H9 (cell line): ENCODE measurements at regions not wholly inside any gene's neighbourhood (a gene's known extent, or its start where the extent isn't known, plus 50 kb on each side); places are given as distances from the start of the nearest gene placed in this dataset.

Experiments used
- DNase-seq: peaks from one replicate; pipeline ENCODE4 v3.0.0-alpha.2; 2017
- H2AFZ ChIP-seq: one replicate; pipeline ENCODE4 v1.6.1; 2013; ENCODE audit warnings: mild to moderate bottlenecking, low read length, control low read depth, moderate library complexity
- H2AK5ac ChIP-seq: 2 replicates; pipeline ENCODE4 v1.6.1; 2013; ENCODE audit warnings: low read length, control low read depth, mixed read lengths; ENCODE audit not compliant: insufficient read length
- H2BK120ac ChIP-seq: one replicate; pipeline ENCODE4 v1.6.1; 2013; ENCODE audit warnings: low read depth, mild to moderate bottlenecking, low read length, control low read depth, inconsistent platforms; ENCODE audit not compliant: poor library complexity, severe bottlenecking
- H2BK12ac ChIP-seq: 2 replicates; pipeline ENCODE4 v1.6.1; 2013; ENCODE audit warnings: low read length, control low read depth, mixed read lengths, low read depth; ENCODE audit not compliant: insufficient read length
- H2BK15ac ChIP-seq: 2 replicates; pipeline ENCODE4 v1.6.1; 2013; ENCODE audit warnings: low read depth, low read length, control low read depth
- H2BK20ac ChIP-seq: one replicate; pipeline ENCODE4 v1.6.1; 2013; ENCODE audit warnings: low read depth, mild to moderate bottlenecking, low read length, control low read depth, inconsistent platforms; ENCODE audit not compliant: poor library complexity, severe bottlenecking
- H2BK5ac ChIP-seq: 2 replicates; pipeline ENCODE4 v1.6.1; 2013; ENCODE audit warnings: low read length, control low read depth, mixed read lengths; ENCODE audit not compliant: insufficient read length
- H3K14ac ChIP-seq: 2 replicates; pipeline ENCODE4 v1.6.1; 2013; ENCODE audit warnings: low read length, control low read depth; ENCODE audit not compliant: insufficient read depth
- H3K18ac ChIP-seq: 2 replicates; pipeline ENCODE4 v1.6.1; 2013; ENCODE audit warnings: low read depth, mild to moderate bottlenecking, mixed read lengths, low read length, control low read depth; ENCODE audit not compliant: insufficient read length
- H3K23ac ChIP-seq: 2 replicates; pipeline ENCODE4 v1.6.1; 2013; ENCODE audit warnings: low read length, control low read depth, mixed read lengths, low read depth; ENCODE audit not compliant: insufficient read length
- H3K23me2 ChIP-seq: 2 replicates; pipeline ENCODE4 v1.6.1; 2013; ENCODE audit warnings: low read depth, mild to moderate bottlenecking, mixed read lengths, low read length, control low read depth; ENCODE audit not compliant: insufficient read length, poor library complexity, severe bottlenecking
- H3K27ac ChIP-seq: 2 replicates; pipeline ENCODE4 v1.5.1; 2013; ENCODE audit warnings: low read length, control low read depth, mixed read lengths, low read depth; ENCODE audit not compliant: insufficient read length
- H3K27me3 ChIP-seq: 2 replicates; pipeline ENCODE4 v1.6.1; 2013; ENCODE audit warnings: low read length, control low read depth, inconsistent platforms; ENCODE audit not compliant: insufficient read depth
- H3K4ac ChIP-seq: 2 replicates; pipeline ENCODE4 v1.6.1; 2013; ENCODE audit warnings: low read depth, mild to moderate bottlenecking, control low read depth, inconsistent platforms, low read length, moderate library complexity
- H3K4me1 ChIP-seq: 2 replicates; pipeline ENCODE4 v1.6.1; 2013; ENCODE audit warnings: low read length, control low read depth, inconsistent platforms; ENCODE audit not compliant: insufficient read depth
- H3K4me2 ChIP-seq: 2 replicates; pipeline ENCODE4 v1.6.1; 2013; ENCODE audit warnings: low read length, control low read depth, mixed read lengths; ENCODE audit not compliant: insufficient read length, insufficient read depth
- H3K56ac ChIP-seq: 2 replicates; pipeline ENCODE4 v1.6.1; 2013; ENCODE audit warnings: low read depth, mild to moderate bottlenecking, mixed read lengths, low read length, control low read depth; ENCODE audit not compliant: insufficient read length
- H3K79me1 ChIP-seq: 2 replicates; pipeline ENCODE4 v1.6.1; 2013; ENCODE audit warnings: low read depth, mild to moderate bottlenecking, moderate library complexity, low read length, control low read depth, inconsistent platforms; ENCODE audit not compliant: insufficient read depth, poor library complexity, severe bottlenecking
- H3K79me2 ChIP-seq: 2 replicates; pipeline ENCODE4 v1.6.1; 2013; ENCODE audit warnings: low read length, control low read depth, inconsistent platforms; ENCODE audit not compliant: insufficient read depth
- H3K9ac ChIP-seq: 2 replicates; pipeline ENCODE4 v1.6.1; 2013; ENCODE audit warnings: low read length, control low read depth, mixed read lengths; ENCODE audit not compliant: insufficient read length; ENCODE audit errors: extremely low read depth
- H3K9me3 ChIP-seq: one replicate; pipeline ENCODE4 v1.6.1; 2013; ENCODE audit warnings: low read depth, low read length, inconsistent platforms; ENCODE audit not compliant: control insufficient read depth
- H3T11ph ChIP-seq: one replicate; pipeline ENCODE4 v1.6.1; 2013; ENCODE audit warnings: mild to moderate bottlenecking, low read length, control low read depth, inconsistent platforms
- H4K20me1 ChIP-seq: one replicate; pipeline ENCODE4 v1.6.1; 2013; ENCODE audit not compliant: control insufficient read depth, insufficient read length, insufficient read depth
- H4K5ac ChIP-seq: 2 replicates; pipeline ENCODE4 v1.6.1; 2013; ENCODE audit warnings: low read depth, mild to moderate bottlenecking, mixed read lengths, low read length, control low read depth; ENCODE audit not compliant: insufficient read length
- H4K8ac ChIP-seq: replicated peaks from 2 replicates; pipeline ENCODE4 v1.6.1; 2013; ENCODE audit warnings: low read length, control low read depth, mixed read lengths, low read depth; ENCODE audit not compliant: insufficient read length
- H4K91ac ChIP-seq: 2 replicates; pipeline ENCODE4 v1.6.1; 2013; ENCODE audit warnings: low read depth, mild to moderate bottlenecking, moderate library complexity, mixed read lengths, low read length, control low read depth; ENCODE audit not compliant: insufficient read length
- H3K27ac Mint-ChIP-seq, 3 experiments: 2 replicates in 2 of 3; 3 replicates in 1 of 3; pipeline ENCODE4 v1.8.0; 2020 to 2021; ENCODE audit warnings: mixed read lengths in 3 of 3, mild to moderate bottlenecking in 1 of 3, moderate library complexity in 1 of 3
- H3K27me3 Mint-ChIP-seq: 2 replicates; pipeline ENCODE4 v1.8.0; 2021; ENCODE audit warnings: low read depth, mild to moderate bottlenecking, moderate library complexity, mixed read lengths
- H3K36me3 Mint-ChIP-seq, 3 experiments: 2 replicates in 2 of 3; 3 replicates in 1 of 3; pipeline ENCODE4 v1.8.0; 2020 to 2021; ENCODE audit warnings: low read depth in 3 of 3, mixed read lengths in 3 of 3; ENCODE audit not compliant: insufficient read depth in 1 of 3
- H3K4me1 Mint-ChIP-seq, 2 experiments: 2 replicates each; pipeline ENCODE4 v1.8.0; 2020; ENCODE audit warnings: mixed read lengths in 2 of 2
- H3K4me3 Mint-ChIP-seq, 2 experiments: 2 replicates in 1 of 2; 3 replicates in 1 of 2; pipeline ENCODE4 v1.8.0; 2020 to 2021; ENCODE audit warnings: mild to moderate bottlenecking in 2 of 2, mixed read lengths in 2 of 2, moderate library complexity in 1 of 2
- H3K9me3 Mint-ChIP-seq, 2 experiments: 2 replicates in 1 of 2; 3 replicates in 1 of 2; pipeline ENCODE4 v1.8.0; 2020; ENCODE audit warnings: mild to moderate bottlenecking in 2 of 2, mixed read lengths in 2 of 2, moderate library complexity in 1 of 2
- CTCF ChIP-seq: fragments of 200-600 bp; sonication (generic); conservative IDR thresholded peaks from 3 replicates; pipeline ENCODE4 v1.8.0; 2021; ENCODE audit warnings: antibody characterized with exemption, mild to moderate bottlenecking
- WGBS: extraction: QIAGEN DNeasy Blood & Tissue Kit; methylation state at CpG from one replicate; pipeline ENCODE4 v1.1.7; 2013; ENCODE audit warnings: missing lambda C conversion rate, low lambda C conversion rate, mixed read lengths; ENCODE audit not compliant: insufficient read length; ENCODE audit errors: extremely low coverage; 5-methylcytosine and 5-hydroxymethylcytosine counted together

- no CpG with 5 or more reads among the region's 3 CpGs for WGBS
- Mint-ChIP-seq H3K27ac (no peak overlapping the region), H3K9me3 (no peaks in the 10 kb centered on the region; a peak in 2 of 5 replicates), H3K27me3 (peaks cover 8% of the 10 kb centered on the region), H3K4me1 (peaks cover 40 to 42% of the 10 kb centered on the region in 2 experiments), H3K4me3 (no peak overlapping the region), H3K36me3 (no peaks in the 10 kb centered on the region)
- Histone ChIP-seq H3K23ac (no peak overlapping the region), H3K79me1 (no peaks in the 10 kb centered on the region), H3K4me1 (peaks cover 5% of the 10 kb centered on the region; the same call in 1 of the 2 replicates), H2AFZ (no peak overlapping the region), H2BK12ac (no peak overlapping the region), H4K20me1 (no peaks in the 10 kb centered on the region), H2BK5ac (no peak overlapping the region), H3K56ac (no peak overlapping the region), H2BK15ac (no peak overlapping the region), H3K4me2 (no peak overlapping the region), H3K14ac (no peak overlapping the region), H3K27me3 (no peaks in the 10 kb centered on the region), H3K18ac (no peak overlapping the region), H4K8ac (no peak overlapping the region), H3K9me3 (no peaks in the 10 kb centered on the region), H3K79me2 (no peaks in the 10 kb centered on the region), H3K4ac (no peak overlapping the region), H2BK120ac (no peak overlapping the region), H3K9ac (no peak overlapping the region), H4K5ac (no peak overlapping the region), H4K91ac (no peak overlapping the region), H2AK5ac (no peak overlapping the region), H3K23me2 (no peaks in the 10 kb centered on the region), H3T11ph (no peak overlapping the region), H2BK20ac (no peak overlapping the region), H3K27ac (no peak overlapping the region)
- DNase-seq, result no peak
- no peak for TF ChIP-seq CTCF
Observed at GRCh38 chr15:62888623-62889022, 153.9 kb upstream of the TPM1 start.
